Fibroblast of pulmonary artery (primary cell): ENCODE measurements at regions not wholly inside any gene's neighbourhood (a gene's known extent, or its start where the extent isn't known, plus 50 kb on each side); places are given as distances from the start of the nearest gene placed in this dataset.

Experiments
- DNase-seq: peaks from one replicate; pipeline ENCODE4 v3.0.0-alpha.2; 2010; ENCODE audit warnings: low read depth
- H3K4me3 ChIP-seq: replicated peaks from 2 replicates; pipeline ENCODE4 v1.5.1; 2011; ENCODE audit warnings: low read depth, mild to moderate bottlenecking, control low read depth, low read length, moderate library complexity
- CTCF ChIP-seq: IDR thresholded peaks from 2 replicates; pipeline ENCODE4 v1.5.1; 2011; ENCODE audit warnings: mild to moderate bottlenecking, control low read depth, low read length, inconsistent platforms; ENCODE audit errors: missing control alignments

- peak overlapping the region; percentile 42 for H3K4me3 ChIP-seq
- DNase-seq = no peak
Observed at GRCh38 chr2:121903037-121903689, 147.7 kb downstream of the TSN start.

GRCh38 chr2:121904656-121905055, 149.2 kb downstream of the TSN start:
- DNase-seq = no peak
- no peak overlapping the region for H3K4me3 ChIP-seq
- no peak for TF ChIP-seq CTCF

More at GRCh38 chr2:121903037-121903689, 147.7 kb downstream of the TSN start:
- TF ChIP-seq CTCF = no peak

- no peak overlapping the region for H3K4me3 ChIP-seq
- no peak for TF ChIP-seq CTCF
- DNase-seq = no peak
Observed at GRCh38 chr2:121905201-121905600, 149.8 kb downstream of the TSN start.

- no peak overlapping the region for H3K4me3 ChIP-seq
- TF ChIP-seq CTCF = no peak
- DNase-seq = no peak
Observed at GRCh38 chr2:121906170-121906569, 150.7 kb downstream of the TSN start.

- no peak for DNase-seq
- no peak overlapping the region for H3K4me3 ChIP-seq
- TF ChIP-seq CTCF = no peak
Observed at GRCh38 chr2:121907928-121908327, 152.5 kb downstream of the TSN start.

- DNase-seq = peak; percentile 8
- no peak overlapping the region for H3K4me3 ChIP-seq
- TF ChIP-seq CTCF = no peak
Observed at GRCh38 chr2:121910139-121910538, 154.7 kb downstream of the TSN start.

GRCh38 chr2:121911036-121911435, 155.6 kb downstream of the TSN start:
- TF ChIP-seq CTCF = no peak
- H3K4me3 ChIP-seq = no peak overlapping the region
- DNase-seq = no peak
